ENCODE measurements at regions not wholly inside any gene's neighbourhood (a gene's known extent, or its start where the extent isn't known, plus 50 kb on each side); places are given as distances from the start of the nearest gene placed in this dataset.
A peak's percentile ranks its signal among the peaks of the same experiment; 100 is the strongest.

- no peak for TF ChIP-seq ZNF264 (CRISPR knock-in tag; IDR thresholded peaks at IDR 0.05)
- no peak for TF ChIP-seq SOX13 (IDR thresholded peaks at IDR 0.05)
- no peak for TF ChIP-seq SOX13 (CRISPR knock-in tag; conservative IDR thresholded peaks at IDR 0.05 in 1 of 2, IDR thresholded peaks at IDR 0.05 in 1 of 2)
- TF ChIP-seq RXRB (CRISPR knock-in tag; IDR thresholded peaks at IDR 0.05; ENCODE audit: borderline replicate concordance), result peak; percentile 90
- no peak for TF ChIP-seq ZNF720 (CRISPR knock-in tag; IDR thresholded peaks at IDR 0.05)
- TF ChIP-seq ZEB1 (IDR thresholded peaks at IDR 0.05; ENCODE audit: insufficient replicate concordance, low read depth), result no peak
- no peak for TF ChIP-seq ZFP82 (CRISPR knock-in tag; IDR thresholded peaks at IDR 0.05; ENCODE audit: borderline replicate concordance)
- no peak for TF ChIP-seq FLYWCH1 (CRISPR knock-in tag; IDR thresholded peaks at IDR 0.05)
- TF ChIP-seq ZNF501 (CRISPR knock-in tag; IDR thresholded peaks at IDR 0.05), result peak; percentile 29; the same call in 1 of the 2 replicates
- TF ChIP-seq HIC2 (CRISPR knock-in tag; IDR thresholded peaks at IDR 0.05; ENCODE audit: low read depth), result no peak
- no peak for TF ChIP-seq TCF7 (IDR thresholded peaks at IDR 0.05; ENCODE audit: low read depth)
- no peak for TF ChIP-seq SP5 (CRISPR knock-in tag; IDR thresholded peaks at IDR 0.05; ENCODE audit: borderline replicate concordance, low read depth)
- no peak for TF ChIP-seq ZNF605 (CRISPR knock-in tag; IDR thresholded peaks at IDR 0.05)
- no peak for TF ChIP-seq ZKSCAN5 (CRISPR knock-in tag; IDR thresholded peaks at IDR 0.05)
- TF ChIP-seq AKAP8 (CRISPR knock-in tag; IDR thresholded peaks at IDR 0.05), result no peak
- peak; percentile 65; the same call in 1 of the 2 replicates for TF ChIP-seq THRA (CRISPR knock-in tag; IDR thresholded peaks at IDR 0.05; ENCODE audit: borderline replicate concordance)
- 0 out of 2 replicates have a peak, but pooled peaks have one; percentile 8 for TF ChIP-seq ARID5B (CRISPR knock-in tag; IDR thresholded peaks at IDR 0.05)
- no peak for TF ChIP-seq SNAPC5 (CRISPR knock-in tag; IDR thresholded peaks at IDR 0.05; ENCODE audit: borderline replicate concordance)
Observed at GRCh38 chr20:11676630-11677287, 240.9 kb upstream of the BTBD3 start (continued).
